ENCODE measurements at regions not wholly inside any gene's neighbourhood (a gene's known extent, or its start where the extent isn't known, plus 50 kb on each side); places are given as distances from the start of the nearest gene placed in this dataset.
A peak's percentile ranks its signal among the peaks of the same experiment; 100 is the strongest.

DNA sequence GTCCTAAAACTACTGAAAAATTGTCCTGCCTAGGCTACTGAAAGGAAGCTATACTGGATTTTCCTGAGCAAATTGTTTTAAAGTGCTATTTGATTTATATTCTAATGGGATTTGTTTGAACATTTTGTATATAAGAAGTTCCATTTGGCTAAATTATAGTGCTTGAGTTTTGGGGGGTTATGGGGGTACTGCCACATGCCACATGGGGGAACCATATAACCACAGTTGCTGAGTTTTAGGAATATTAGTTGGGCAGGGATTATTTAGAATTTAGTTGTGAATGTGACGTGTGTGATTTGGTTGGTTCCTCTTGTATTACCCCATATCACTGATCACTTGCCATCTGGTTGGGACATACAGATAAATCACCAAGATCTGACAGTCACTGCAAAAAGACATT, 224.5 kb upstream of the TAPT1 start:
- H3K36me3 ChIP-seq (ENCODE audit: control insufficient read depth, insufficient read depth, low read length): no peaks in the 10 kb centered on the region
- H2AFZ ChIP-seq: no peak overlapping the region
- H3K4me2 ChIP-seq (ENCODE audit: low read length): no peak overlapping the region
- TF ChIP-seq, protein P1, sequence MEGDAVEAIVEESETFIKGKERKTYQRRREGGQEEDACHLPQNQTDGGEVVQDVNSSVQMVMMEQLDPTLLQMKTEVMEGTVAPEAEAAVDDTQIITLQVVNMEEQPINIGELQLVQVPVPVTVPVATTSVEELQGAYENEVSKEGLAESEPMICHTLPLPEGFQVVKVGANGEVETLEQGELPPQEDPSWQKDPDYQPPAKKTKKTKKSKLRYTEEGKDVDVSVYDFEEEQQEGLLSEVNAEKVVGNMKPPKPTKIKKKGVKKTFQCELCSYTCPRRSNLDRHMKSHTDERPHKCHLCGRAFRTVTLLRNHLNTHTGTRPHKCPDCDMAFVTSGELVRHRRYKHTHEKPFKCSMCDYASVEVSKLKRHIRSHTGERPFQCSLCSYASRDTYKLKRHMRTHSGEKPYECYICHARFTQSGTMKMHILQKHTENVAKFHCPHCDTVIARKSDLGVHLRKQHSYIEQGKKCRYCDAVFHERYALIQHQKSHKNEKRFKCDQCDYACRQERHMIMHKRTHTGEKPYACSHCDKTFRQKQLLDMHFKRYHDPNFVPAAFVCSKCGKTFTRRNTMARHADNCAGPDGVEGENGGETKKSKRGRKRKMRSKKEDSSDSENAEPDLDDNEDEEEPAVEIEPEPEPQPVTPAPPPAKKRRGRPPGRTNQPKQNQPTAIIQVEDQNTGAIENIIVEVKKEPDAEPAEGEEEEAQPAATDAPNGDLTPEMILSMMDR (IDR thresholded peaks at IDR 0.05): no peak
- no peaks in the 10 kb centered on the region for H3K9me3 ChIP-seq (ENCODE audit: control insufficient read depth, low read length)
- no peak overlapping the region for H3K9ac ChIP-seq
- no peaks in the 10 kb centered on the region for H3K79me2 ChIP-seq
- no peak overlapping the region for H3K4me3 ChIP-seq (ENCODE audit: low read depth, low read length)
- no peaks in the 10 kb centered on the region for H3K4me1 ChIP-seq
- H3K27ac ChIP-seq: no peak overlapping the region
- no peaks in the 10 kb centered on the region for H3K27me3 ChIP-seq (ENCODE audit: control insufficient read depth, insufficient read depth, low read length)

DNA sequence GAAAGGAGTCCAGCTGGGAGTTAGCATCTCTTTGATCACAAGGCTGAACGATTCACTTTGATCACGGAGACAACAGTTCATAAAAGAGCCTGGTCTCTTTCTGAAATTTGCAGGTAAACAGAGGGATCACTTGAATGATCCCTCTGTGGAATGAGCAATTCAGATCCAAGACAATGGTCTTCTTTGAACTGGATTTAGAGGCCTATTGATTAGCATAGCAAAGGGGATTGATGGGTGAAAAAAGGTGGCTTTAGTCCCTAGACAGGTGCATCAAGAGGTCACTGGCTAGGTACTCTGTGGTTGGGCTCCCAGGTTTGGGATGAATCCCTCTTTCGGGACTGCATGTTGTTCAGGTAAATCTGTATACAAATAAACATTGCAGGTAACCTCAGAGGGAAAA, 223.8 kb upstream of the TAPT1 start:
- Histone ChIP-seq H3K27me3 (ENCODE audit: control insufficient read depth, insufficient read depth, low read length) (no peaks in the 10 kb centered on the region), H3K4me1 (no peaks in the 10 kb centered on the region), H2AFZ (no peak overlapping the region), H3K4me2 (ENCODE audit: low read length) (no peak overlapping the region), H3K4me3 (ENCODE audit: low read depth, low read length) (no peak overlapping the region), H3K36me3 (ENCODE audit: control insufficient read depth, insufficient read depth, low read length) (no peaks in the 10 kb centered on the region), H3K9ac (no peak overlapping the region), H3K9me3 (ENCODE audit: control insufficient read depth, low read length) (no peaks in the 10 kb centered on the region), H3K79me2 (no peaks in the 10 kb centered on the region), H3K27ac (no peak overlapping the region)
- TF ChIP-seq, protein P1 (IDR thresholded peaks at IDR 0.05): no peak

DNA sequence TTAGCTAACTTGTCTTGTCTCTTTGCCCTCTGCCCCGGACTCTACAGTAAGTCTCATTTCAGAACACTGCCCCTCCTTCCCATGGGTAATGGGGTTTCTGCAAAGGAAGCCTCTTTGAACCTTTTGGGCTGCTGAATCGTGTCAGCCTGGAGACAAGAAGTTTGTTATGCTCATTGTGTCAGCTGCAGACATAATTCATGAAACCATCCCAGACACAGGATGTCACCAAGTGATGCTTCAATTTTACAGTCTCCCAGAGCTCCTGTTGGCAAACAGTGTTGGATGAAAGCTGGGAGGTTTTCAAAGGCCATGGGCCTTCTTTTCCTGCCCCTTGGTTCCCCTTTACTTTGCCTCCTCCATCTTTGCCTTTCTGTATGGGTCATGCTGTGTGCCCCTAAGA, 223.1 kb upstream of the TAPT1 start:
- no peaks in the 10 kb centered on the region for H3K79me2 ChIP-seq
- no peak overlapping the region for H3K4me3 ChIP-seq (ENCODE audit: low read depth, low read length)
- H3K4me1 ChIP-seq: no peaks in the 10 kb centered on the region
- H3K36me3 ChIP-seq (ENCODE audit: control insufficient read depth, insufficient read depth, low read length): no peaks in the 10 kb centered on the region
- H2AFZ ChIP-seq: no peak overlapping the region
- no peak overlapping the region for H3K9ac ChIP-seq
- no peak overlapping the region for H3K27ac ChIP-seq
- no peak overlapping the region for H3K4me2 ChIP-seq (ENCODE audit: low read length)
- H3K27me3 ChIP-seq (ENCODE audit: control insufficient read depth, insufficient read depth, low read length): no peaks in the 10 kb centered on the region
- H3K9me3 ChIP-seq (ENCODE audit: control insufficient read depth, low read length): no peaks in the 10 kb centered on the region
- TF ChIP-seq, protein P1 (IDR thresholded peaks at IDR 0.05): no peak

DNA sequence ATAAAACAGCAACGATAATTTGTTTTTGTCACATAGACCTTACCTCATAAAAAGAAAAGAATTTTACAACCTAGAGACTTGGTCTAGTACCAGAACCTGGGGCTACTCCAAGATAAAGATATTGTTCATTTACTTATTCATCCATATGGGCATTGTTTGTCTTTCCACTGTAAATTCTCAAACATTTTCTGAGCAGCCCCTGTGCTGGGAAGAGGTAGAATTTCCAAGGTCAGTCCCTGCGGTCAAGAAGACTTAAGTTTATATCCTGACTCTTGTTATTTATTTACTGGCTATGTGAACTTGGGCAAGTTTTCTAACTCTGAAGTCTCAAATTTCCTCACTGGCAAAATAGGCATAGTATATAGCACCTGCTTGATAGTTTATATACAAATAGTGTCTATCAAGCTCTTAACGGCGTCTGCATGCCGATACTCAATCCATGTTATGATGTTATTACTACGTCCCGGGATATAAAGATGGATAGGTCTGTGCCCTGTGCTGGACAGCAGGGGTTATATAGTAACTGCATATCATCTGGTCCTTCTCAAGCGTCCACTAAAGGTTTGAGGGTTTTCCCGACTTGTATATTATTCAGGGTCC, 222.1 kb upstream of the TAPT1 start:
- Histone ChIP-seq H3K27ac (no peak overlapping the region), H3K4me3 (ENCODE audit: low read depth, low read length) (no peak overlapping the region), H3K4me2 (ENCODE audit: low read length) (no peak overlapping the region), H3K27me3 (ENCODE audit: control insufficient read depth, insufficient read depth, low read length) (no peaks in the 10 kb centered on the region), H3K79me2 (no peaks in the 10 kb centered on the region), H2AFZ (no peak overlapping the region), H3K9ac (no peak overlapping the region), H3K9me3 (ENCODE audit: control insufficient read depth, low read length) (no peaks in the 10 kb centered on the region), H3K4me1 (no peaks in the 10 kb centered on the region), H3K36me3 (ENCODE audit: control insufficient read depth, insufficient read depth, low read length) (no peaks in the 10 kb centered on the region)
- TF ChIP-seq, protein P1 (IDR thresholded peaks at IDR 0.05): no peak

DNA sequence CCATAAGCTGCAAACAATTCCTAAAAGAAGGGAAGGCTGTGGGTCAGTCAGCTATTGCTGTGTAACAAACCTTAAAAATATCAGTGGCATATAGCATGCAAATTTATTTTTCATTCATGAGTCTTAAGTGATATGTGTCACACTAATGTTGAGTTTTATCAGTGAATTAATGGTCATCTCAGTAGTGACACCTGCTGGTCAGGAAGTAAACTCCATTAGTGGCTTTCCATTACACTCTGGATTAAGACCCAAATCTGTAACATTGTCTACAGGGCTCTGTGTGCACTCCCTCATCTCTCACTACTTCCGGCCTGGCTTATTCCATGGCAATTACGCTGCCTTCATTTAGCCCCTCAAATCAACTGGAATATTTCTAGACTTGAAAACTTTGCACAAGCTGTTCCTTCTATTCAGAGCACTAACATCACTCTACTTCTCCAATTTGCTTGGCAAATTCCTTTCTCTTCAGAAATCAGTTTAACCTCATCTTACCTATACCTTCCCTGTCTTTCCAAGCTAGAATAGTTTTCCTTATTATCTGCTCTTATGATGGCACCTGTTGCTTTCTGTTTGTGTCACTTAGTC, 217.3 kb upstream of the TAPT1 start:
- H3K9ac ChIP-seq: no peak overlapping the region
- H3K4me3 ChIP-seq (ENCODE audit: low read depth, low read length): no peak overlapping the region
- H3K9me3 ChIP-seq (ENCODE audit: control insufficient read depth, low read length): no peaks in the 10 kb centered on the region
- TF ChIP-seq, protein P1 (IDR thresholded peaks at IDR 0.05): peak; percentile 19
- no peaks in the 10 kb centered on the region for H3K79me2 ChIP-seq
- no peaks in the 10 kb centered on the region for H3K4me1 ChIP-seq
- H3K4me2 ChIP-seq (ENCODE audit: low read length): no peak overlapping the region
- no peak overlapping the region for H2AFZ ChIP-seq
- no peaks in the 10 kb centered on the region for H3K27me3 ChIP-seq (ENCODE audit: control insufficient read depth, insufficient read depth, low read length)
- H3K36me3 ChIP-seq (ENCODE audit: control insufficient read depth, insufficient read depth, low read length): no peaks in the 10 kb centered on the region
- no peak overlapping the region for H3K27ac ChIP-seq

Data from parathyroid adenoma (tissue), 2 donors.